ENCODE measurements at regions not wholly inside any gene's neighbourhood (a gene's known extent, or its start where the extent isn't known, plus 50 kb on each side); places are given as distances from the start of the nearest gene placed in this dataset.

DNA sequence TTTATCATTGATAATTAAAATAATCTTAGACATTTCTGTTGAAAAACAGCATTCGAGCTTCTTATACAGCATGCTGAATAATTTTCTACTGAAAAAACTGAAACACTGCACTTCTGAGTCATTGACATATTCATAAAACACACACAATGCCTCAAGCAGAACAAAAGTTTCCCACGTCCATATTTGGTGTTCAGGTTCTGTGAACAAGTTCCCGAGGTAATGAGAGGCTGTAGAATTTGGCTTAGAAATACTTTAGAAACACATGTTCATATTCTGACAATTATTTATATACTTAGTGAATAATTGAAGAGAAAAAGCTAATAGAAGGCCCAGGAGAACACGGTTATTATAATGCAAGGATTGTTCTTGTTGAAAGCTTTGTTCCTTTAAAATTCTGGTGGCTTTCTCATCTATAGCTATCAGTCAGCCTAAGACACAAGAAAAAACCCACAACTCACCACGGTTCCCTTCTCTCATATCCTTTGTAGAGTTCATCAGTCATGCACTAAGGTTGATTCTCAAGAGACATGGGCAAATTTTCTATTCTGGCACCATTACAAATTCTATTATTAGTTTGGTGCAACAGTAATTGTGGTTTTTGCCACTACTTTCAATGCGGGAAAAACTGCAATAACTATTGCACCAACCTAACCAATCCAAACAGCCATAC lies 194.4 kb downstream of the TMX3 start:
- DNase-seq: no peak

DNA sequence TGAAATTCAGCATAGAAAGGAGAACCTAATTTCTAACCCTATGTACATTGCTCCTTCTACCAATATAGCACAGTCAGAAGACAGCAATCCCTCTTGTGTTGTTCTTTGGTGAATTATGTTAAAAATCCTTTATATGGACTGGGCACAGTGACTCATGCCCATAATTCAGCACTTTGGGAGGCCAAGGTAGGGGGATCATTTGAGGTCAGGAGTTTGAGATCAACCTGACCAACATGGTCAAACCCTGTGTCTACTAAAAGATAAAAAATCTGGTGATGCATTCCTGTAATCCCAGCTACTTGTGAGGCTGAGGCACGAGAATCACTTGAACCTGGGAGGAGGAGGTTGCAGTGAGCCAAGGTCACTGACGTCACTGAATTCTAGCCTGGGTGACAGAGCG lies 195.6 kb downstream of the TMX3 start:
- DNase-seq: no peak

DNA sequence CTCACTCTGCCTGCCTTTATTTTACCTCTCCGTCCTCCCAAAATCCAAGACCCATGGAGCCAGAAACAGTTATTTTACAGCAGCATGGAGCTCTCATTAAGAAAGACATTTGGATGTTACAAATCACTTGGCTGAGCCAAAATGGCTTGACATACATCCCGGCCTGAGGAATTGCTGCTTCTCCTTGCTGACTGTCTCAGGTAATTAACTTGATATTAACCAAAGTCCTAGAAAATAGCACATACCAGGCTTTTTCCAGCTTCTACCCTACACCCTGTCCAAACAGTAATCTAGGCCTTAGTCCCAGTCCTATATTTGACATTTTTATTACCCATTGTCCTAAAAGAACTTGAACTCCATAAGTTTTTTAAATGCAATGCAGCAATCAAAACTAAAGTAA lies 205.0 kb downstream of the TMX3 start:
- DNase-seq: no peak

DNA sequence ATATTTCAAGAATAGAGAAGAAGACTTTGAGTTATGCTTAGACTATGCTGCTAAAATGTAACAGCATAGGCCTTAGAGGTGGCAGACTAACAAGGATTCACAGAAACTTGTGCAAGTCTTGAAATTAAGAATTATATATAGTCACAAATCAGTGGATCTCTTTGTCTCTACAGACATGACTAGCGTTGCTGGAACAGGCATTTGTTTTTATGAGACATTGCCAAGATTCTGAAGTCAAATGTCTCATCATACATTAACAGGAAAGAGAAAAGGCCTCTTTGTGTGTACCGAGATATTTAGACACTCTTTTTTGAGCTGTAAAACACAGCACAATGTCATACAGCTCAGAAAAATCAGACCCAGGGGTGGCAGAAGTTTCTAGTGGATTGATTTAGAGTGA lies 207.1 kb downstream of the TMX3 start:
- no peak for DNase-seq

DNA sequence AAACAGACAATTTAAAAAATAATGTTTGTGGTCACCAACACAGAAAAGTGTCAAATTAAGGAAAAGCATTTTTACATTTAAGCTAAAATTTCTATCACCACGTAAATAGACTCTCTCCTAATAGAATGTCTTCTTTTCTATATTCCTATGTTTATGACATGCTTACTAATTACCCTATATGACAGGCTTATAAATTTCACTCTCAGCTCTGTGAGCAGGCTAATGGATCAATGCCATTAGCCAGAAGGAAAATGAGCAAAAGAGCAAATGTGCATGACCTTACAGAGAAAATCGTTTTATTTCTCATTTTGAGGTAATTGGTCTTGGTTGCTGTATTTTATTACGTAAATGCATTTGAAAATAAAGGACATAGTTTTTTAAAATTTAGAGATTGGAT lies 209.7 kb downstream of the TMX3 start:
- DNase-seq: no peak

DNA sequence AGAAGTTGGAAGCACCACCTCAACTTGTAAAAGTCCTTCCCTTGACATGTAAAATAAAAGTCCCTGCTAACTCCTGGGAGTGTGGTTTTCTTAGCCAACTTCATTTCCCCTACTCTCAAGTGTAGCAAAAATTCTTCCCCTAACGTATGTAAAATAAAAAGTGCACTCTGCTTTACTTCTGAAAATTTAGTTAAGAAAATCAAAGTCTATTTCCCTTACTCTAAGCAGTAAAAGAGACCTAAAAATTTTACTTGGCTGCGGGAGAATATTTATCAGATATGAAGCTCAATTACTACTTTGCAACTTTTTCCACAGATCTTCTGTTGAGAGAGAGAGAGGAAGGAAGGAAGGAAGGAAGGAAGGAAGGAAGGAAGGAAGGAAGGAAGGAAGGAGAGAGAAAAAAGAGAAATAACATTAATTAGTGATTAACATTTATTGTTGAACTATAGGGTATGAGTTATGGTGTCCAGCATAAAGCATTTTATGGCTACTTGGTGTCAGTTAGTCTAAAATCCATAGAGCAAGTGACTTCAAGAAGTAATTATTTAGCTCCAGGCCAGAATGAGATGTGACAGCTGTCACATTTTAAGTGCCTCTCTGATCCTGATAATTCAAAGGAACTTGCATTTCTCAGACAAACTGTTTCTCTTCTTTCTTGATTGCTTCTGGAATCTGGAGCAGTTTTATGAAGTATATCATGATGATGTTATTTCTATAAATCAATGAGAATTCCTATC lies 210.3 kb downstream of the TMX3 start:
- no peak for DNase-seq

DNA sequence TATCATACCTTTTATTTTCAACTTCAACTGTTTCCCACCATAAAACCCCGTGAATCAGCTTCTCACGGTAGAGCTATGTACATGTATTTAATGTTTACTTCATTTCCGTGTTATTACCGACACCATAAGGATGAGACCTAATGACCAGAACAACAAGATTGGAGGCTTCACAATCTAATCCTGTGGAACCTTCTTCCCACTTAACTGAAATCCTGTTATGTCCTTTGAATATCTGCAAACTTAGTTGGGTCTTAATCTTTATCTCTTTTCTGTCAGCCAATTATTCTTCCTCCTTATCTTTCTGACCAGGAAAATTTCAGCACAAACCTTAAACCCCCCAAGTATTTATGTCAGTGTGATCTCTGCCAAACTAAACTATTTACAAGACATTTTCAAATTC lies 214.4 kb downstream of the TMX3 start:
- no peak for DNase-seq

DNA sequence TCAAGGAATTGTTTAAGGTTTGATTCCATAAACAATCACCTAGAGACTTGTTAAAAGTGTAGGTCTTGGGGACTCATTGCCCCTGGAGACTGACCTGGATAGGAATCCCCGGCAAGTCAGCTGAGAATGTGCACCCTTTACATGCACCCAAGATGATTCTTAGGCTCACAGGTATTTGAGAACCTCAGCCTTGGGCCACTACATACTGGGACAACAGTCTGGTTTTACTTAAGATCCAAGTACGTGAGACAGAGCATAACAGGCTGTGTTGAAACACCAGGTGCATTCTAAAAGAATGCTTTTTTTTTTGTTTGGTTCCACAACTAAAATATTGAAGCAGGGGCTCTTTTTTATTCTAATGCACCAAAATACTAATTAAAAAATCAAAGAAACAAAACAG lies 215.8 kb downstream of the TMX3 start:
- no peak for DNase-seq

DNA sequence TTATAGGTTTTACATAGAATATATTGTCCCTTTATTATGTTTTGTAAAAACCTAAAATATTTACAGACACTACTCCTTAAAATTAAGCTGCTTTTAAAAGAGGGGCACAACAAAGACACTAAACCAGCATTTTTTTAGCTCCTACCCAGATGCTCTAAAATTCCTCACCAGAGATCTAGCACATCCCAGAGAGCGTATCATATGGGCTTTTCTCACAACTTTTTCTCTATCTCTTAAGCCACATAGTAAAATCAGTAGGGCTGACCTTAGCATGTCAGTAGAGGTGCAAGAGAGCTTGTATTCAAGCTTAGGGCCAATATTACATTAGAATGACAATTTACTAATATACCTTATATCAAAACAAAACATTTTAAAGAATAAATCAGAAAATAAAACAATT lies 216.3 kb downstream of the TMX3 start:
- DNase-seq: no peak

DNA sequence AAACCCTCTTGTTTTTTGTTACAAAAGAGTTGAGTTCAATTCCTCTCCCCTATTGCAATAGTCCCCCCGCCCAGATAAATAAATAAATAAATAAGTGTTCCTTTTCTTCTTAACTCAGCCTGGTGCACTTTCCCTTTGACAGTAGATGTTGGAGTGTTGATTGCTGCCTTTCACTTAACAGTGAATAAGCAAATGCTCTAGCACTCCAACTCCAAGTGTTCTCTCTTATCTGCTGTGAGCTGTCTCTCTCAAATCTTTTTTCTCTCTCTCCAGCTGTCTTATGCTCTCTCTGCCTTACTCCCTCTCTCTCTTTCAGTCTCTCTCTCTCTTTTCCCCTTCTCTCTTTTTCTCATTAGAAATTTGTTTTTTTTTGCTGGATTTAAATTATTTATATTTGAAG lies 216.7 kb downstream of the TMX3 start:
- no peak for DNase-seq

DNA sequence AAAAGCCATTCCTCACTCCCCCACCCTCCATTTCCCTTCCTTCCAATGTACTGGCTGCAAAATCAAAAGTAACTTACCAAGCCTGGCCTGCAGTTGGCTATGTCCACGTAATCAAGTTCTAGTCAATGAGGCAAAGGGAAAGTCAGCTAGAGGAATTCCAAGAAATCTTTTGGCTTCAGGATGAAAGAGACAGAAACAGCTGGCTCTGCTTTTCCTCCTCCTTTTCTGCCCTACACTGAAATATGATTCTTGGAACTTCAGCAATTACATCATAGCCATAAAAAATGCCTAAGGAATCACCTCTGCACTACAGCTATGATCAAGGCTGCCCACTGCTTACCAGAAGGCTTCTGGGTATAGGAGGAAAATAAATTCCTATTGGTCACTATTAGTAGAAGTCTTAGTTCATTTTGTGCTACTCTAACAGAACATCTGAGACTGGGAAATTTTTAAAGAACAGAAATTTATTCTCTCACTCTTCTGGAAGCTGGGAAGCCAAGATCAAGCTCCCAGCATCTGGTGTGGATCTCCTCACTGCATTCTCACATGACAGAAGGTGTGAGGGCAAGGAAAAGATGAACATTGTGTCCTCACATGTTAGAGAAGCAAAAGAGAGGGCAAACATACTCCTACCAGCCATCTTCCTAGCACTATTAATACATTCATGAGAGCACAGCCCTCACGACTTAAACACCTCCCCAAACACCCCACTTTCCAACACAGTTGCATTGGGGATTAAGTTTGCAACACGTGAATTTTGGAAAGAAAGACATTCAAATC lies 219.9 kb downstream of the TMX3 start:
- DNase-seq: no peak

DNA sequence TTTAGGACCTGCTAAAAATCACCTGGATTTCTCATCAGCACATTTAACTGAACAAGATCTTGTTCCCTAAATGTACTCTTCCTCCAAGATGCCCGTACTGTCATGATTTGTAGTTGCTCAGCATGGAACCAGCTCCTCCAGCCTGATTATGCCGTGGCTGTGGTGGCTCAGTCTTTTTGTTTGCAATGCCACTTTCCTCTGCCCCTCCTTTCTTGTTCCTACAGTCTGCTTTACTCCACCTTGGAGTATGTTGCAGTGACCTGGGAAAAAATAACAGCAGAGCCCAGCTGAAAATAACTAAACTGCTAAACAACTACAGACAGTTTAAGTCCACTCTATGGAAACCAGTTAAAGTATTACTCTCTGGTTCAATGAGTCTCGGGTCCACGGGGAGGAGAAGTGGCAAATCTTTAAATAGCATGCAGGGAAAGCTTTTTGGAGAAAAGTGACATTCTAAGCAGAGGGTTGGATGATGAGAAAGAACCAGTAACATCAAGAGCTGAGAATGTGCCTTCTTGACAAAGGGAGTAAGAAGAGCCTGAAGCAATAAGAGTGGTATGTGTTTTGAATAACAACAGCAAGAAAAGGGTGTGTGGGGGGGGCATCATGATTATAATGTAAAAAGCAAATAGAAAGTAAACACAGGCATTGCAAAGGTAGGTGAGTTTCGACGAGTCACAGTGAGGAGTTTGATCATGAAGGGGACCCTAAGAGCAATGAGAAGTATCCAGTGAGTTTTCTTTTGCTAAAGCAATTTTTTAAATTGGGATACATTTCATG lies 225.7 kb downstream of the TMX3 start:
- DNase-seq: no peak

DNA sequence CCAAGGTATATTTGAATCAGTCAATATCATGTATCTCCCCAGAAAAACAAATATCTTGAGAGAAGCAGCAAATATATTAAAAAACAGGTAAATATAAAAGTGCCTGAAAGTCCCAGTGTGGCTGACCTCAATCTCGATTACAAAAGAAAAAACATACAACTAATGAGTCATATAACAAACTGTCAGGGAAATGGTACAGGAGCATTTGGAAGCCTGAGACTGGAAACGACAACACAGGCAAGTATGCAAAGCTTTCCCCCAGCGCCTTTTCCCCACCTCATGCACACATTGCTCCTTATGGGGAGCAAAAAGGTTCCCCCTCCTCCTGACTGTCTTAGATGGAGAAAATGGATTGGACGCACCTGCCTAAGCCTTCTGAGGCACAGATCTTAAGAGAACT lies 230.7 kb downstream of the TMX3 start:
- no peak for DNase-seq

DNA sequence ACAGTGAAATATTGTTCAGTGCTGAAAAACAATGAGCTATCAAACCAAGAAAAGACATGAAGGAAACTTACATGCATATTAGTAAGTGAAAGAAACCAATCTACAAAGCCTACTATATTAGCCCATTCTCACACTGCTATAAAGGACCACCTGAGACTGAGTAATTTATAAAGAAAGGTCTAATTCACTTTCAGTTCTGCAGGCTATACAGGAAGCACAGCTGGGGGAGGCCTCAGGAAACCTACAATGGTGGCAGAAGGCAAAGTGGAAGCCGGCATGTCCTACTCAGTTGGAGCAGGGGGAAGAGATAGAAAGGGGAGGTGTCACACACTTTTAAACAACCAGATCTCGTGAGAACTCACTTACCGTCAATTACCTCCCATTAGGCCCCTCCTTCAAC lies 232.1 kb downstream of the TMX3 start:
- no peak for DNase-seq

DNA sequence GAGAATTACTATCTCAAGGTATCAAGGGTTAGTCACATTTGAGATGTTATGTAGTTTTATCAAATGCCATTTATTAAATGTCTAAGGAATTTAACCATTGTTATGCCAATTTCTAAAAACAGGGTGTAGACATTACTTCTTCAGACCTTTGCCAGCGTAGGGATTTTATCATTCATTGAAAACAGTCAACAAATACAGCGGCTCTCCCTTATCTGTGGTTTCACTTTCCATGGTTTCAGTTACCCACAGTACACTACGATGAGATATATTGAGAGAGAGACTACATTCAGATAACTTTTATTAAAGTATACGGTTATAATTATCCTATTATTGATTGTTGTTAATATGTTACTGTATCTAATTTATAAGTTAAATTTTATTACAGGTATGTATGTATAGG lies 234.7 kb downstream of the TMX3 start:
- DNase-seq: no peak

DNA sequence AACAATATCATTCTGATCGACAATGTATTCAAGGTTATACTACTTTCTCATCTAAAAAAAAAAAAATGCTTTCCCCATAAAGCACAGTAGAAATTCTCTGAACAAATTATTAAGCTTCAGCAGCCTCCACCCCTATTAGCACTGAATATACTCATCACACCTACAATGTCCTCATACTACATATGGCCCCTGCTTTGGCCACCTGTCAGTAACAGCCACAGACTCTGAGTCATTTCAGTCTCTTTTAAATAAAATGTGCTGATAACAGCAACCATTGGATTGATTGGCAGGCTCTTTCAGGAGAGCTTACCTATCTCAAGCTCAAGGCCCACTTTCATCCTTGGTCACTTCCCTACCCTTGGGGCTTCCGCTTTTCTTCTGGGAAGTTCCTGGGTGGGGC lies 236.7 kb downstream of the TMX3 start:
- no peak for DNase-seq

DNA sequence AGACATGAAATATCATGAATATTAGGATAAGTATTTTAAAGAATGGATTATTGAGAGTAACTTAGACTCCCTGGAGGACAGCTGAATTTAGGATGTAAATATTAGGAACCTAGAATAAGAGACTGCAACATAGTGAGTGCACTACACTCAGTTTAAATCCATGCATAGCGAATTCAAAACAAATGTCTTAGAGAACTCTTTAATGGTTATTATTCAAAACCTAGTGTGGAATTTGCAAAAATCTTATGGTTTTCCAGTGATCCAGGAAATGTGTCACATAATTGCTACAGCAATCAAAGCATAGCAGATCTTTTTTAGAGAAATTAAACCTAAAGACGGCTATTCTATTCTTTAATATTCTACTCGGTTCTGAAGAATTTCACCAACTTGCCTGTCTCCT lies 239.0 kb downstream of the TMX3 start:
- DNase-seq: no peak

DNA sequence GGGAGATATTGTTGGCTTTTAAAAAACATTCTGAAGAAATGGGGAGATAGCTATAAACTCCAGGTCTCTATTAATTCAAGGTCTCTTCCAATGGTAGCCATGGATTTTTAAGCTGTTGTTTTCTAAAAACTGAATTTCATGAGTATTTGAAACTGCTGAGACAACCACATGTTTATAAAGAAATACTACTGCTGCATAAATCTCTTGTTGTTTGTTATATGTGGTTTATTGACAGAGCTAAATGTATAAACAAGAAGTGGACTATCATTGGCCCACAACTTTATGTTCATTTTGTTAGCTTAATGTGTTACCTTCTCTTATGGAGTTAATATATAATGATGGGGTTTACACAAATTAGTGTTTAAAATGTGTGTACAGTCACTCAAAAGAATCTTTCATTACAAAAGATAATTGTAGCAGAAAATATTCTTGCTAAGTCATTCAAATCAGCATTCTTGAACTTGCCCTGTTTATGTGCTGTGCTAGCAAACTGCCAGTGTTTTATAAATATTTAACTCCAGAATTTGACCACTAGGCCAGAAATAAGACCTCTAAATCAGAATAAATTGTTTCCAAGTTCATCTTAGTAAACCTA lies 242.1 kb downstream of the TMX3 start:
- DNase-seq: no peak

DNA sequence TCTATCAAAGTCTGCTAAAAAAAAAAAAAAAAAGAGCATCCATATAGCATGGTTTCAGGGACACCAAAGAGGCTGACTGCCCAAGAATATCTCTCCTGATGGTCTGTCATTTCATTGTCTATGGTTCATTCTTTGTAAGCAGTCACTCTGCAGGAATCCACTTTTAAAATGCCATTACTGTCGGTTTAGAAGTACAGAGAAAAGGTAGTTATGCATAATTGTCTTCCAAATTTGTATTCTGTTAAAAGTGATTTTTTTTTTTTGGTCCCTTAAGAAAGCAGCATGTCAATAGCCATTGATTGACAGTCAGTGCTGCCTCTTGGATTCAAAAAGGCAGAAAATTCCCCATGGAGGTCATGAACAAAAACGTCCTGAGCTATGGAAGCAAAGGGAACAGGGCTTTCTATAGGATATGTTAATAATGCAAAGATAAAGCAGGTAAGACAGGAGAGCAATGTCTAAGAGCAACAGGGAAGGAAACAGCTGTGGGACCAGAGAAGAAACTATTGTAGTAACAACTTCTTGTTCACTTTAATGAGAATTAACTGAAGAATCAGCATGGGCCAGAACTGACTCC lies 245.8 kb downstream of the TMX3 start:
- no peak for DNase-seq

DNA sequence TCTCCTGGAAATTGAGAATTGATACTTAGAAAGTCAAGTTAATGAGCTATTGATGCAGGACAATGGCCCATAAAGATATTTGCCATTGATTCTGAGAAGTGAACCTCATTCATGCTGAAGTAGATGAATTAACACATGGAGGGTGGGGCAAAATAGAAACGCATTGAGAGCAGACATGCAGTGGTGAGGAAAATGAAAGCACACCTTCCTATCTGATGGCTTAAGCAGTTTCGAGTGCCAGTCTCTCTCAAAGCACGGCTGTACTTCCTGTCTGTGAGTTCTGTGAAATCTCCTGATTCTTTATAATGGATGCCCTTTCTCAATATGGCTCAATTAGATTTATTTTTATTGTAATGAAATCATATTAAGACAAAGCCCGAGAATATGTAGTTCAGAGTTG lies 247.0 kb downstream of the TMX3 start:
- no peak for DNase-seq

DNA sequence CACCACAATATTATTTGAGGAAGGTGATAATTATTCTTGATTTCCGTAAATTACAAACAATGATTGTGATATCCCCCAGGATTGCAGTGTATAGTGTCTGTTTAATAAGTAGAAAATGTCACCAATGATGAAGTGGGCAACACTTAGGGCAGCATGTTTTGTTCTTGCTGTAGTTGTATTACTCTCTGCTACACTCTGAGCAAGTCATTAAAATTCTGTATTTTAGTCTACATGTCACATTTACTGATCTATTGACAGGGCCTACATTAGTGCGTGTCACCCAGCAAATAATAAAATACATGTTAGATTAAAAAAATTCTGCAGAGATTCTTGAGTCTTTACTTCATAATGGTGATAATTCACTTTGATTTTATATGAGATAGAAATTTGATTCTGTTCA lies 247.6 kb downstream of the TMX3 start:
- DNase-seq: no peak

DNA sequence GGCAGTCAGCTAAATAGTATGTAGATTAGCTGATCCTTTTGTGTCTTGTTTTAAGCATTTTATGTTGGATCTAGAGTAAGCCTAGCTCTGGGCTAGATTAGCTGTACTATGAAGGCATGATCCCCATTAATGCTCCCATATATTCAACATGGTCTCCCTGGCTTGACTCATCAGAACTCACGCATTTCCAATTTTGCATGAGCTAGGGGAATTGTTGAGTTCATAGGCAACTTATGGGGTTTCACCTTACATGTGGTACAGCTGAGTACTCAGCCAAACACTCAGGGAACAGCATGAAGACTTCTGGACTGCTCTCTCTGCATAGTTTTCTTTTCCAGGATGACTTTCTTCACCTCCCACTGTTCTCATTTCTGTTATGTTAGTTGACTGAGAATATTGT lies 248.2 kb downstream of the TMX3 start:
- no peak for DNase-seq

DNA sequence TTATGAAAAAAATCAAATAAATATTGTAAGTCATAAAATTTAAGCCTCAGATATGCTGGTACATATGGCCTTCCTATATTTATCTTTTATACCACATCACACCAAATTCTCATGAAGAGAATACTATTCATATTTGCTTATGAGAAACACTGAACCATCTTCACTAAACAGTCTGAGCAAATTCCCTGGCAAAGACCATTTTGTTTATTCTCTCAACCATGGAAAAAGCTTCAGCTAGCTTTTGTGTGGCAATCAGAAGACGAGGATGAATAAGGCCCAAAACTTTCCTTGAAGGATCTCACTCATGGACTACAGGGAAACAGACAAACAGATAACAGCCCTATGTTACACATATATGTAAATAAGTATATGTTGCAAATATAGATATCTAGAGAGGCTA lies 252.1 kb downstream of the TMX3 start:
- no peak for DNase-seq
